ENCODE measurements at regions not wholly inside any gene's neighbourhood (a gene's known extent, or its start where the extent isn't known, plus 50 kb on each side); places are given as distances from the start of the nearest gene placed in this dataset.

GRCh38 chr11:70755410-70756158 lies 357.3 kb downstream of the CTTN start:
- Histone ChIP-seq H3K79me2 (ENCODE audit: insufficient read depth, low read length) (no peaks in the 10 kb centered on the region), H3K27ac (ENCODE audit: low read depth, low read length) (no peak overlapping the region), H3K36me3 (ENCODE audit: insufficient read depth, low read length) (no peaks in the 10 kb centered on the region), H3K9me3 (ENCODE audit: low read depth, low read length) (peaks cover 7% of the 10 kb centered on the region), H3K4me2 (ENCODE audit: insufficient read depth, low read length) (peak overlapping the region; percentile 63), H3K27me3 (ENCODE audit: insufficient read depth, low read length) (peaks cover 11% of the 10 kb centered on the region), H4K20me1 (ENCODE audit: insufficient read depth, low read length) (no peaks in the 10 kb centered on the region), H2AFZ (ENCODE audit: low read length) (peak overlapping the region; percentile 35), H3K4me3 (ENCODE audit: insufficient read depth, low read length) (no peak overlapping the region), H3K4me1 (ENCODE audit: insufficient read depth, low read length) (no peaks in the 10 kb centered on the region)
- TF ChIP-seq CTCF (IDR thresholded peaks at IDR 0.05; ENCODE audit: extremely low read depth, low read depth, low read length): peak; percentile 83
- peak; percentile 99 for DNase-seq (ENCODE audit: insufficient read length, low spot score, missing footprints)

GRCh38 chr11:70756341-70756740 lies 358.0 kb downstream of the CTTN start:
- Histone ChIP-seq H3K79me2 (ENCODE audit: insufficient read depth, low read length) (no peaks in the 10 kb centered on the region), H3K9me3 (ENCODE audit: low read depth, low read length) (peaks cover under 1% of the 10 kb centered on the region)

DNA sequence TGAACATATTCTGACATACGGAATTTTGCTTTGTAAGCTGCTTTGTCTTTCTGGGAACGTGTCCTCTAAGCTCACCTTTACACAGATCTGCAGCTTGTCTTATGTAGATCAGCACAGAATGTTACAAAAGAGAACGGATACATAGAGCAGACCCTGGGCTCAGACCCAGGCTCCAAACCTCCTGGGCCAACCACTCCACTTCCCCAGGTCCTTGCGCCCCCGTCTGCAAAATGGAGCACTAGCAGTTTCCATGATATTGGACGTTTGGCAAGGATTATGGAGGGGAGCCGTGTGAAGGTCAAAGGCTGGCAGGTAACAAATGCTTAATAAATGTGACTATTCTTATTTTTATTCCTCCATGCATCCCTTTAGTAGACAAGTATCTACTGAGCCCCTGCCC lies 358.4 kb downstream of the CTTN start:
- H3K4me2 ChIP-seq (ENCODE audit: insufficient read depth, low read length): no peak overlapping the region
- no peaks in the 10 kb centered on the region for H3K79me2 ChIP-seq (ENCODE audit: insufficient read depth, low read length)
- H4K20me1 ChIP-seq (ENCODE audit: insufficient read depth, low read length): no peaks in the 10 kb centered on the region
- peak; percentile 74 for DNase-seq (ENCODE audit: insufficient read length, low spot score, missing footprints)
- no peak overlapping the region for H3K4me3 ChIP-seq (ENCODE audit: insufficient read depth, low read length)
- no peak overlapping the region for H3K27ac ChIP-seq (ENCODE audit: low read depth, low read length)
- no peaks in the 10 kb centered on the region for H3K4me1 ChIP-seq (ENCODE audit: insufficient read depth, low read length)
- H3K27me3 ChIP-seq (ENCODE audit: insufficient read depth, low read length): peaks cover 11% of the 10 kb centered on the region
- no peak overlapping the region for H2AFZ ChIP-seq (ENCODE audit: low read length)
- H3K9me3 ChIP-seq (ENCODE audit: low read depth, low read length): no peaks in the 10 kb centered on the region
- TF ChIP-seq CTCF (IDR thresholded peaks at IDR 0.05; ENCODE audit: extremely low read depth, low read depth, low read length): no peak
- no peaks in the 10 kb centered on the region for H3K36me3 ChIP-seq (ENCODE audit: insufficient read depth, low read length)

More at GRCh38 chr11:70756341-70756740, 358.0 kb downstream of the CTTN start:
- Histone ChIP-seq H3K4me3 (ENCODE audit: insufficient read depth, low read length) (no peak overlapping the region), H3K4me1 (ENCODE audit: insufficient read depth, low read length) (no peaks in the 10 kb centered on the region), H3K4me2 (ENCODE audit: insufficient read depth, low read length) (no peak overlapping the region), H3K27me3 (ENCODE audit: insufficient read depth, low read length) (peaks cover 11% of the 10 kb centered on the region), H3K36me3 (ENCODE audit: insufficient read depth, low read length) (no peaks in the 10 kb centered on the region), H4K20me1 (ENCODE audit: insufficient read depth, low read length) (no peaks in the 10 kb centered on the region), H2AFZ (ENCODE audit: low read length) (no peak overlapping the region), H3K27ac (ENCODE audit: low read depth, low read length) (no peak overlapping the region)
- peak; percentile 31 for DNase-seq (ENCODE audit: insufficient read length, low spot score, missing footprints)
- TF ChIP-seq CTCF (IDR thresholded peaks at IDR 0.05; ENCODE audit: extremely low read depth, low read depth, low read length): no peak

DNA sequence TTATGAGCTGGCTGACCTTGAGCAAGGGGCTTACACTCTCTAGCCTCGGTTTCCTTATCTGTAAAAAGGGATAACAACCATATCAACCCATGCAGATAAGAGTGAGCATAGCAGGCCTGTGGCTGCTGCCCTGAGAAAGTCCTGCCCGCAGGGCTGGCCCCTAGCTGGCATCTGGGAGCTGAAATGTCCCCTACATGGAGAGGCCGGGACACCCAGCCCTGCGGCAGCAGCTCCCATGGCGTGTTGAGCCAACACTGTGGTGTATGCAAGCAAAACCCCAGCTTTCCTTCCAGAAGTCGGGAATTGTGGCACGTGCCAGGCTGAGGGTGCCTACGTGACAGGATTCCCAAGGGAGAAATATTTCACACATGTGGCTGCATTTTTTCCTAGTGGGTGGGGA lies 358.9 kb downstream of the CTTN start:
- Histone ChIP-seq H3K79me2 (ENCODE audit: insufficient read depth, low read length) (no peaks in the 10 kb centered on the region), H3K9me3 (ENCODE audit: low read depth, low read length) (no peaks in the 10 kb centered on the region), H3K4me1 (ENCODE audit: insufficient read depth, low read length) (no peaks in the 10 kb centered on the region), H4K20me1 (ENCODE audit: insufficient read depth, low read length) (no peaks in the 10 kb centered on the region), H3K36me3 (ENCODE audit: insufficient read depth, low read length) (no peaks in the 10 kb centered on the region), H3K4me3 (ENCODE audit: insufficient read depth, low read length) (no peak overlapping the region), H3K27ac (ENCODE audit: low read depth, low read length) (no peak overlapping the region), H3K4me2 (ENCODE audit: insufficient read depth, low read length) (no peak overlapping the region), H3K27me3 (ENCODE audit: insufficient read depth, low read length) (peaks cover 11% of the 10 kb centered on the region), H2AFZ (ENCODE audit: low read length) (no peak overlapping the region)
- DNase-seq (ENCODE audit: insufficient read length, low spot score, missing footprints): peak; percentile 52
- TF ChIP-seq CTCF (IDR thresholded peaks at IDR 0.05; ENCODE audit: extremely low read depth, low read depth, low read length): no peak

Measured in osteoblast (primary cell).